Fibroblast of skin of scalp (primary cell): ENCODE measurements at regions not wholly inside any gene's neighbourhood (a gene's known extent, or its start where the extent isn't known, plus 50 kb on each side); places are given as distances from the start of the nearest gene placed in this dataset.
"Not testable (repeated sequence)": the region's sequence is repeated elsewhere in the genome, so short reads cannot be mapped to it uniquely, and the experiment has no call there.

Source experiments
- DNase-seq: peaks from one replicate; pipeline ENCODE4 v3.0.0-alpha.2; 2013

DNA sequence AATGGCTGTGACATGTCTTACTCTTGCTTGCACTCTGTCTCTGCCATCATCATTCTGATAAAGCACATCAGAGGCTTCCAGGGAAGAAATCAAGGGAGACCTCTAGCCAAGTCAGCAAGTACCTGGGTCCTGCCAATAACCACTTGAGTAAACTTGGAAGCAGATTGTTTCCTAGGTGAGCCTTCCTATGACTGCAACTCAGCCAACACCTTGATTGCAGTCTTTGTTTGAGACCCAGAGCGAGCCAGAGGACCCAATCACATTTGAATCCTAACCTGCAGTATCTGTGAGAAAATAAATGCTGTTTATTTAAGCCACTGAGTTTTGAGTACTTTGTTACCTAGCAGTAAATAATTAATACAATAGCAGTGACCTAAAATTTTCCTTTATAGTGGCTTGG, 356.8 kb upstream of the CHD1 start:
- no peak for DNase-seq

DNA sequence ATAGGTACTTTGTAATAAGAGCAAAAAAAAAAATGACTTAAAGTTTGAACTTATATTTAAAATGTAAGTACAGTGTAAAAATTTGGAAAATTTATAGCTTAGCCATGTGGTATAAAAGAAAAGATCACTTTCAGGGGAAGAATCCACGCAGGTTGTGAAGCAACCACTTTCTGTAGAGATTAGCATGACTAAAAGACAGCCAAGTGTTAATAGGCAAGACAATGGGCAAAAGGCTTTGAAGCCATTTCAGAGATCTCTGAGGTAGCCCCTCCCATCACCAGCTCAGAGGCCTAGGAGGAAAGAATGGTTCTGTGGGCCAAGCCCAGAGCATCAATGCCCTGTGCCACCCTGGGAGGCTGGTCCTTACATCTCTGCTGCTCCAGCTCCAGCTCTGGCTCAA, 346.3 kb upstream of the CHD1 start:
- DNase-seq: no peak

DNA sequence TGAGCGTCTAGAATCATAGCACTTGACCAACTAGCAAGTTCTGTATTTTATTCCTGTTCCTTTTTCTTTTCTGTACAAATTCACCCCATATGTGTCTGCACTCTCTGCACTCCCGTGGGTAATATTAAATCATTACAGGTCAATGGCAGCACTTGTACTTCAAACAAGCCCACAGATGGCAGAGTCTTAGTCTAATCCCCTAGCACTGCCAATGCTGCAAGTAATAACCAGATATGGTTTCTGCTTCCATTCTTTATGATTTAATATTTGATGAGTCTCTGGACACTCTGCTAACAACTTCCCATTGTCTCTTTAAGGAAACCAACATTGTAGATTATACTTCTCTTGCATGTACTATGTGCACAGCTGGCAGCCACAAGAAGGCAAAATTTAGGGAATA, 343.8 kb upstream of the CHD1 start:
- DNase-seq: no peak

DNA sequence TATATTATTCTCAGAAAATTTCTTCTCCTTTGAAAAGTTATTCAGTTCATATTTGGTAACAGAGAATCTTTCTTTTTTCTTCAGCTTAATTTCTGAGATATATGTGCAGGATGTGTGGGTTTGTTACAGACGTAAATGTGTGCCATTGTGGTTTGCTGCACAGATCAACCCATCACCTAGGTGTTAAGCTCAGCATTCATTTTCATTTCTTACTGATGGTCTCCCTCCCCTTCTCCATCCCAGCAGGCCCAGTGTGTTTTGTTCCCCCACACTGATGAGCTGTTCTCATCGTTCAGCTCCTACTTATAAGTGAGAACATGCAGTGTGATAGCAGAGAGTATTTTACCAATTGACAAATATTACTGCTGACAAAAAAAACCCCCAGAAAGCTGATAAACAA, 330.0 kb upstream of the CHD1 start:
- DNase-seq: no peak

DNA sequence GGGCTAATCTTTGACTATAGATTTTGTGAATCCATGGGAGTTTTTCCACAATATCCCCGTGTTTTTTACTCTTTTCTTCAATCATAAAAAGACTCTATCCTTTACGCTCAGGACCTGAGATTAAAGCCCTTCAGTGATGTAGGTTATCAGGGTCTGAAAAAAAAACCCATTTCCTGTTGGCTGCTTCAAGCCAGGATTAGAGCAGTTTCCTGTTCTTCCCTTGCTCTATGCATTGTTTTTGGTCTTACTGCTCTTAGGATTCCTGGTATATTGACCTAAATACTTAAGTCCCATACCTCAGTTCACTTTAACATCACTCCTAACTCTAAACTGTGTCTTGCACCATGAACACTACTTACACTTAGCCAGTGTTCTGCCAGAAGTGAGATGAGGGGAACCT, 319.3 kb upstream of the CHD1 start:
- DNase-seq: no peak

DNA sequence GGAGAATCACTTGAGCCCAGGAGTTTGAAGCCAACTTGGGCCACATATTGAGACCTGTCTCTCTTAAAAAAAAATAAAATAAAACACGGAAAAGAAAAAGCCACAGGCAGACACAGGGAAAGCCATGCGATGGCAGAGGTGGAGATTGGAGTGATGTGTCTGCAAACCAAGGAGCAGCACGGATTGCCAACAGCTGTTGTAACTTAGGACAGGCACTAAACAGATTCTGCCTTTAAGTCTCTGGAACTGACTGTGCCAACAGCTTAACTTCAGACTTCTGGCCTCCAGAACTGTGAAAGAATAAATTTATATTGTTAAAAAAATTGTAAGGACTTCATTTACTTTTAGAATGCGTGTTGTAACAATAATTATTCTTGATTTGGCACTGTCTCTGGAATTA, 318.5 kb upstream of the CHD1 start:
- no peak for DNase-seq

DNA sequence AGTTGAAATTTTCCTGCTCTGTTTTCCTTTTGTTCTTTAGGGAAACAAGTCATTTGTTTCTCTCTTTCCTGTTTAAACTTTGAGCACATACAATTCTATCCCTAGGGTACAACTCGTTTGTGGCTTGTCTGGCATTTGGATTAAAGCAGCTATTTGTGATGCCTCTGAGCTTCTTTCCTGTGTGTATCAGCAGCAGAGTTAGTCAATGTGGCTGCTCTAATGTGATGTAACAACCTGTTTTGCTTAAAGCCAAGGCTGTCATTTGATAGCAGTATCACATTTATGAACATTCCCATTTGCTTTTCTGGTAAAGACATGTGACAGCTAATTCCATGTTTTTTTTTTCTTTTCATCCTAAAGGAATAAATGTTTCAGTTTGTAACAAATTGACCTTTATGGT, 314.3 kb upstream of the CHD1 start:
- no peak for DNase-seq

DNA sequence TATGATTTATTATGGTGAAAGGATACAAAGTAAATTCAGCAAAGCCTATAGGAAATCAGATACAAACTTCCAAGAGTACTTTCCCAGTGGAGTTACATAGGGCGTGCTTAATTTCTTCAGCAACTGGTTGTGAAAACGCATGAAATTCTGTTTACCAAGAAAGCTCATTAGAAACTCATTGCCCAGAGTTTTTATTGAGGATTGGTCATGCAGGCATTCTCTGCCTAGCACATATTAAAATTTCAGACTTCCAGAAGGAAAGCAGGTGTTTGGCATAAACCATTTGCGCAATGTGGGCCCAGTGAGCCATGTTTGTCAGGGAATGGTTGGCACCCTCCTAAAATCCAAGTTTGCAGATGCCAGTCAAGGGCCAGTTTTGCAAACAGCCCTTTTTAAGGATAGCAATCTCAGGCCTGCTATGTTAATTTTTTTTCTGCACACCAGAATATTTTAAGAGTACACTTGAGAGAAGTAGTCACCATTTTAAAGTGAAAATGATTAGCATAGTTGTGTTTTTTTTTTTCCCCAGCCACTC, 311.1 kb upstream of the CHD1 start:
- DNase-seq: no peak

DNA sequence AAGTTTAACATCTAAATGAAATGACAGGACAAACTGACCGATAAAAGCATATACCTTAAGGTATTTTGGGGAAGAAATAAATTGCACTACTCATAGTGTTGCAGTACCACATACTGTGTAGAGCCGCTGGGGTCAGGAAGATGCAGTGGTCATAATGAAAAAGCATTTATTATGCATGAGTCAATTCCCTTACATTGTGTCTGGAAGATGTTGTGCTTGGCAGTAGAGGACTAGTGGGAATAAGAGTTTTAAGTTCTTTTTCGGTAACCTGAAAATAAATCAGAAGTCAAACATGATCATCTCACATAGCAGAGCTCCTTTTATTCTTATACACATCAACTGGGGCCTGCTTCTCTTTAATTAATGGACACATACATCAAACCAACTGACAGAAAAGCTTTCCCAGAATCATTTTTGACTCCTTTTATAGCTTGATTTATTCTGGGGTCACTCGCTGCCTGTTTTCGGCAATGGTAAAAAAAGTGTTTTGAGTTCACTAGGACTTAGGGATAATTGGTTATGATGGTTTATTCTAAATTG, 262.5 kb upstream of the CHD1 start:
- DNase-seq: peak; percentile 0

DNA sequence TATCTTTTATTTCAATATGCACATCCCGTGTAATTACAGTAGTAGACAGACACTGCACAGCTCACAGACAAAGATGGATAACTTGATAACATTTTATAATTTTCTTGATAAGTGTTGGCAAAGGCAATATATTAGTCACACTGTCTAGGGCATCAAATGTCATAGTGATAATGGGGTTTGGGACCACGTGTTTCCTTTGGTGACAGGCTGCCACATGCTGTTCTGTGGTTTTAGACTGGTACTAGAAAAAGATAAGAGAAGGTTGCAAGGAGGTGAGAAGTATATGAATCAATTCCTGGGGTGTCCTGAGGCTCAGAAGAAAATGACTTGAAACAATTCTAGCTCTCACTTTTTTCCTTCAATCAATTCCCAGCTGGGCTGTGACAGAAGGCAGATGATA, 258.8 kb upstream of the CHD1 start:
- no peak for DNase-seq

DNA sequence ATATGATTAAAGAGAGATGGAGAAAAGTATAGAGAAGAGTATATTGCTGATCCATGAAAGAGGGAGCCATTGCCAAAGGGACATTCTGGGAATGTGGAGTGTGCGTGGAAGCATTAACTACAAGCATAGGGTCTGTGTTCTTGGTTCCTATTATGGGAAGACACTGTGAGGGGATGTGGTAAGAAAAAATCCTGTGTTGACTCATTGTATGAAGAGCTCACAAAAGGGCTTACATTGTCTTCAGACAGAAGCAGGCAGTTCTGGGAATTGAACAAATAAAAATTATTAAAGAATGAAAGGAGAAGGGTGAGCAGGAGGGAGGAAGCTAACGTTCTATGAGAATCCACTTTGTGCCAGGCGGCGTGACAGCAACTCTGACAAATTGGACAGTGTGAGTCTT, 250.4 kb upstream of the CHD1 start:
- no peak for DNase-seq

DNA sequence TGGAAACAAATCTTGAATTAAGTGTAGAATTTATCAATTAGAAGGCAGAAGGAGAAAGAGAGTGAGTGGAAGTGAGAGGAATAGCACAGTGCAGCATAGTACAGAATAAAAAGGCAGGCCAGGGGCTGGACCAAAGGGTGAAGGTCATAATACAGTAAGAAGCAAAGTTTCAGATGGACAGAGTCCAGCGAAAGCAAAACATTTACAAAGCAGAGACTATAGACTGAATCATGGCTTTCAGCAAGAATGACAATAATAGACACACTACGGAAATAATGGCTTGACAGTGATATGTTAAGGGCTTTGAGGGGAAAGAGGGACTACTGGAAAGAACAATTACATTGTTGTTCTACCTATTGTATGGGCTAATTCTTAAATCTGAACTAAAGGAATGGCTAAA, 249.0 kb upstream of the CHD1 start:
- DNase-seq: no peak

DNA sequence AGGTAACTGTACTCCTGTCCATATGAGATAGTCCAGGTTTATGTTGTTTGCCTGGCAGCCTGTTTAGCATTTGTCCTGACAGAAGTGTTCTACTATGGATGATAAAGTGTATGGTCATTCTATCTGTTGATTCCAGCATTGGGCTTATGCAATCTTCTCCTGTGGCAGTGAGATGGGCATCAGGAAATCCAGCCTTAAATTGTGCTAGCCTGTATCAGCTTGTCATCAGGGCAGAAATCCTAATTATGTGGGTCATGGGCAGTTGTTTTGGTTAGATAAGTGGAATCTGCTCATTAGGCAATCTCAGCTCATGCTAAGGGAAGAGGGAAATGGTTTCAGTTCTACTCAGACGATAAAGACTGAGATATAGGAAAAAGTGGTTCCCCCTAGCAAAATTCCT, 247.4 kb upstream of the CHD1 start:
- DNase-seq: no peak

DNA sequence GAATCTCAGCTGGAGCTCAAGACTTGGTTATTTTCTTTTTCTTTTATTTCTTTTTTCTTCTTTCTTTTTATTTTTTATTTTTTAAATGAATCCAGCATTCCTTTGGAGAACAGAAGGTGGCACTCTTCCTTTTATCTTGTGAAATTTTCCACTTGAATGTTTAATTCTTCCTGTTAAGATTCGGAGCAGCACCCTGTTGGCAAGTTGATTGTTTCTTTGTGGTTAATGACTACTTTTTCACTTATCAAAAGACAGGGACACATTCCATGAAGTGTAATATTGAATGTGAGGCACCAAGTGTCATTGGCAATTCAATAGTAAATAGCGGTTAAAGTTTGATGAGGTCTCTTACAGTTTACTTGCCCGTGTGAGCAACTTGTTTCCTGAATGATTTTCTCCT, 240.5 kb upstream of the CHD1 start:
- peak; percentile 1 for DNase-seq

DNA sequence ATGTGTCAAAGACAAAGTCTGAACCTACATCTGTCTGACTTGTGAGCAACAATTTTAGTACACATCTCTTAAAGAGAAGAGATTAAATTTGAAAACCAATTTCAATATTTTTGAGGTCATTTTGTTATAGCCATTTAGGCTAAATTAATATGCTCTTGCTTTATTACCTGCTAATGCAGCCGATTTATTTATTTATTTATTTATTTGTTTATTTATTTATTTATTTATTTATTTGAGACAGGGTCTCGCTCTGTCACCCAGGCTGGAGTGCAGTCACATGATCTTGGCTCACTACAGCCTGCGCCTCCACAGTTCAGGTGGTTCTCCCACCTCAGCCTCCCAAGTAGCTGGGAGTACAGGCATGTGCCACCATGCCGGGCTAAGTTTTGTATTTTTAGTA, 232.7 kb upstream of the CHD1 start:
- not testable (repeated sequence) for DNase-seq

DNA sequence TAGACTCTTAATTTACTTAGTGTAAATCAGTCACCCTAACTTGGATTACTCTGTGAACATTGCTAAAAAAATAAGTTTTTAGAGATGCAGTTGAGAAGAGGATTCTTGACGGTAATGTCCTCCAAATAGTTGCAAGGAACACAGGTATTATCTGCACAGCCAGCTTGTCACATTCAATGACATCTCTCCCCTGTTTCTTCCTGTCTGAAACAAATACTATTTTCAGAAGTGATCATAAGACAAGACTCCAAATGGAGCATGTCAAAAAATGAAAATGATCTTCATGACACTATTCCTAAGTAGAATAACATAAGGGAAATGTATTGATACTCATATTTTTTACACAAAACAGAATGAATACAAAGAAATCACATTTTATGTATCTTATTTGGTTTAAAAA, 227.9 kb upstream of the CHD1 start:
- no peak for DNase-seq

DNA sequence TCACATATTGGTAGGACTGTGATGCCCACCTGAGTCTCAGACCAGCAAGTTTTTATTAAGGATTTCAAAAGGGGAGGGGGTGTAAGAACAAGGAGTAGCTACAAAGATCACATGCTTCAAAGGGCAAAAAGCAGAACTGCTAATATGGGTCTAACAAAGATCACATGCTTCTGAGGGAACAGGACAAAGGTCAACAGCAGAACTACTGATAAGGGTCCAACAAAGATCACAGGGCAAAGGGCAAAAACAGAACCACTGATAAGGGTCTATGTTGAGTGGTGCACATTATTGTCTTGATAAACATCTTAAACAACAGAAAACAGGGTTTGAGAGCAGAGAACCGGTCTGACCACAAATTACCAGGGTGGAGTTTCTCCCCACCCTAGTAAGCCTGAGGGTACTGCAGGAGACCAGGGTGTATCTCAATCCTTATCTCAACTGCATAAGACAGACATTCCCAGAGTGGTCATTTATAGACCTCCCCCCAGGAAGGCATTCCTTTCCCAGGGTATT, 214.5 kb upstream of the CHD1 start:
- not testable (repeated sequence) for DNase-seq

DNA sequence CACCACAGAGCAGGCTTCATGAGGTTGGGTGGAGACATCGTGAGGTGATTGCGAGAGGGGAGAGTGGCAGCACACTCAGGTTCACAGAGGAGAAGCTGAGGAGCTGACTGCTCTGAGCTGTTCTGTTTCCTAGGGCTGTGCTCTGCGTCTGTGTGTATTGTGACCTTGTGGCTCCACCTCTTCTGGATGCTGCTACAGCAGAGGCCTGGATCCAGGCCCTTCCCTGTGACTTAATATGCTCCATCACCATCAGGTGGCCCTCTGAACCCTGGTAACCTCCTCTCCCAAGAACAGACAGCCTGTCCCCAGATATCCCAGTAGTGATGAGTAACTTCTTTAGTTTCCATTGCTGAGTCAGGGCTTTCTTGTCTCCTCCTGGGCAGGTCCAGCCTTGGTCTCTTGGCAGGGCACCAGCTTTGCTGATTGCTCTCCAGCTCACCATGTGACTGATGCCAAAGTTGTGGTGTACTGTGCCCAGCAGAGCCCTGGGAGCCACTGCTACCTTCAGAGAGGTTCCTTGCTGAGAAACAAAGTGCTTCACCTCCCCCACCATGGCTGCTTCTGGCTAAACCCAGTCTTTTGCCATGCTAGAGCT, 212.8 kb upstream of the CHD1 start:
- DNase-seq: no peak

DNA sequence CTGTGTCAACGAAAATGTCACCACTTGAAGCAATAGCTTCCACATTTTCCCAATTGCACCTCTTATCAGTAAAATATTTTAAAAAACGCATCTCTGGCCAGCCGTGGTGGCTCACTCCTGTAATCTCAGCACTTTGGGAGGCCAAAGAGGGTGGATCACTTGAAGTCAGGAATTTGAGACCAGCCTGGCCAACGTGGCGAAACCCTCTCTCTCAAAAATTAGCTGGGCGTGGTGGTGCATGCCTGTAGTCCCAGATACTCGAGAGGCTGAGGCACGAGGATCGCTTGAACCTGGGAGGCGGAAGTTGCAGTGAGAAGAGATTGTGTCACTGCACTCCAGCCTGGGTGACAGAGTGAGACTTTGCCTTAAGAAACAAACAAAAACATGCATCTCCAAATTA, 210.1 kb upstream of the CHD1 start:
- DNase-seq: no peak

DNA sequence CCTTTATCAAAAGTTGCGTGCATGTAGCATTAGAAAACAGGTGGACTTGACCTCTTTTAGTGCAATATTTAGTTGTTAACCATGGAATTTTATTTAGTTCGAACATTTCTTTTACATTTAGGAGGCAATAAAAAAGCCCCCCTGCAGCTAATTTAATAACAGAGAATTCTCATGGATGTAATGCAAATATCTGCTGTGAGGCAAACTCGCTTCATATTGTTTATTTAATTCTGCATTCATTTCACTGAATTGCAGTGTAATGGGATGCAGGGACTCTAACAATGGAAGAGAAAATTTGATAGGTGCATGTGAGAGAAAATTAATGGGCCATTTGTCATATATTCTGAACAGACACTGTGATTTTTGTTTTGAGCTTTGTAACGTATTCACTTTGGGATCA, 205.1 kb upstream of the CHD1 start:
- no peak for DNase-seq

DNA sequence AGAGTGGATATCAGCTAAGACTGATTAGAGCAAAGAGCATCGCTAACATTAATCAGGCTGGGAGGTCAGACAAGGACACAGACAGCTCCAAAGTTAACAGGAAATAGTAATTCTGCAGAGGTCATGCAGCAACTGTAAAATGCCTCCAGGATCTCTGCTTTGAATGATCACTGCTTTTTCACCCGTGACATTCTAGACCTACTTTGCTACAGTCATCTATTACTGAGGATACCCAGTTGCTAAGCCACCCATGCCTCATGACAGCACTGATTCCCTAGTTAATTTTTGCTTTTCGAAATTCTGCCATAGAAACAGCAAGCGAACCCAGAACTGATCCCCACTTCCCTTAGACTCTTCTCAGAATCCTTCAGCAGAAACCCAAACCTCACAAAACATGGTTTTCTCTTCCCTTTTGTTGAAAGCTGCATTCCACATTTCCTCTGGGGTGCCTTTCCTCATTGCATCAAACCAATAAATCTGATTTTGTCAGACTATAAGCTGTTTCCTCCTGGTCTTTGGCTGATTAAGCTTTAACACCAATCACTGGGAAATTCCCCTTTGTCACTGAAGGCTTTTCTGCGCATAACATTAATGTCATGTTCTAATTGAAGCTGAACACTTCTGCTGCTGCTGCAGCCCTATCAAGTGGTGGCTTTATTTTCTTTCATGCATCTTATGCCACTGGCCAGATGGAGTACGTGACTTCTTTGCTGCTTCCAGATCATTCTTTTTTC, 201.1 kb upstream of the CHD1 start:
- no peak for DNase-seq

DNA sequence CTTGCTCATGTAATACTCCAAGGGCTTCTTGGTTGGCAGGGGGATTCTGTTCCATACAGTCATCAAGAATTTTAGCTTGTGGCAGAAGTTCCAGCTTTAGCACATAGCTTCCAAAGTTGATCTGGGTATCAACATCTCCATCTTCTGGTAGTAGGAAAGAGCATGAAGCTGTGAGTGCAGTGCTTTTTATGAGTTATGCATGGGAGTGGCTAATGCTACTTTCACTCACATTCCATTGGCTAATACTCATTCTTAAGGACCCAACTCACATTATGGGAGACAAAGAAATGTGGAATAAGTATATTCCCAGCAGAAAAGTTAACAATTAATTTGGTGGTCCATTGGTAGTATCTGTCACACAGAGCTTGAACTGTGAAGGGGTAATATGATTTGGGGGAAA, 194.2 kb upstream of the CHD1 start:
- peak; percentile 9 for DNase-seq

DNA sequence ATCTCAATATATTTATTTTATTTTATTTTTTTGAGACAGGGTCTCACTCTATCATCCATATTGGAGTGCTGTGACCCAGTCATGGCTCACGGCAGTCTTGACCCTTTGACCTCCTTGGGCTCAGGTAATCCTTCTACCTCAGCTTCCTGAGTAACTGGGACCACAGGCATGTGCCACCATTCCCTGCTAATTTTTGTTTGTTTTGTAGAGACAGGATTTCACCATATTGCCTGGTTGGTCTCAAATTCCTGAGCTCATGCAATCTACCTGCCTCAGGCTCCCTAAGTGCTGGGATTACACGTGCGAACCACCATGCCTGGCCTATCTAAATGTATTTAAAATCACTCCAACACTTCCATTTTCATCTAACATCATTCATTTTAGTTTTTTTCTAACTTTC, 190.5 kb upstream of the CHD1 start:
- no peak for DNase-seq

DNA sequence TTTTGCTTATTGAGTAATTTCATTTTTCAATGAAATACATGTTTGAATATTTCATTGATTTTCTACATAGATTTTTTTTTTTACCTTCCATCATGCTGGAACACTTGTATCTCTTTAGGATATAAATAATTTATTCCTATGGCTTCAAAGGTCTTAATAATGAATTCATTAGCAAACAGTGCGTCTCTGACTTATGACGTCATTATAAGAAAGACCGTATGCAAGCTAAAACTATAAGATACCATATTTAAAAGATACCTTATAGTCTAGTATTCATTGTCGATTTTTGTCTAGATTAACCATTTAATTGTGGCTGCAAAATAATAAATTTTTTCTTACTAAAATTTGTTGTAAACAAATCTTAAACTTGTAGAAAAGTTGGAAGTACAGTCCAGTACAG, 187.7 kb upstream of the CHD1 start:
- no peak for DNase-seq
